ENCODE measurements at regions not wholly inside any gene's neighbourhood (a gene's known extent, or its start where the extent isn't known, plus 50 kb on each side); places are given as distances from the start of the nearest gene placed in this dataset.

GRCh38 chr12:131527736-131528135, 183.2 kb upstream of the SFSWAP start:
- TF ChIP-seq CTCF (IDR thresholded peaks at IDR 0.05; ENCODE audit: low read depth, low read length): no peak
- no peak for DNase-seq (ENCODE audit: low read depth in 1 of 2, low spot score in 1 of 2)

GRCh38 chr12:131528144-131528543, 182.7 kb upstream of the SFSWAP start:
- Histone ChIP-seq H3K36me3 (no peaks in the 10 kb centered on the region), H3K27ac (no peak overlapping the region), H3K9me3 (ENCODE audit: low read depth) (no peaks in the 10 kb centered on the region), H3K4me1 (ENCODE audit: low read depth) (no peaks in the 10 kb centered on the region), H3K27me3 (no peaks in the 10 kb centered on the region), H3K4me3 (no peak overlapping the region)
- DNase-seq (ENCODE audit: low read depth in 1 of 2, low spot score in 1 of 2): no peak
- TF ChIP-seq CTCF (IDR thresholded peaks at IDR 0.05; ENCODE audit: low read depth, low read length): no peak

More at GRCh38 chr12:131527736-131528135, 183.2 kb upstream of the SFSWAP start:
- Histone ChIP-seq H3K4me3 (no peak overlapping the region), H3K9me3 (ENCODE audit: low read depth) (no peaks in the 10 kb centered on the region), H3K27me3 (no peaks in the 10 kb centered on the region), H3K27ac (no peak overlapping the region), H3K36me3 (no peaks in the 10 kb centered on the region), H3K4me1 (ENCODE audit: low read depth) (no peaks in the 10 kb centered on the region)

GRCh38 chr12:131528667-131529066, 182.2 kb upstream of the SFSWAP start:
- TF ChIP-seq CTCF (IDR thresholded peaks at IDR 0.05; ENCODE audit: low read depth, low read length): no peak
- DNase-seq (ENCODE audit: low read depth in 1 of 2, low spot score in 1 of 2): no peak
- Histone ChIP-seq H3K27ac (no peak overlapping the region), H3K4me3 (no peak overlapping the region), H3K27me3 (no peaks in the 10 kb centered on the region), H3K4me1 (ENCODE audit: low read depth) (no peaks in the 10 kb centered on the region), H3K36me3 (no peaks in the 10 kb centered on the region), H3K9me3 (ENCODE audit: low read depth) (no peaks in the 10 kb centered on the region)

GRCh38 chr12:131529196-131530040, 181.5 kb upstream of the SFSWAP start:
- H3K4me1 ChIP-seq (ENCODE audit: low read depth): no peaks in the 10 kb centered on the region
- no peak for TF ChIP-seq CTCF (IDR thresholded peaks at IDR 0.05; ENCODE audit: low read depth, low read length)
- no peaks in the 10 kb centered on the region for H3K9me3 ChIP-seq (ENCODE audit: low read depth)
- H3K27ac ChIP-seq: no peak overlapping the region
- no peaks in the 10 kb centered on the region for H3K36me3 ChIP-seq
- no peaks in the 10 kb centered on the region for H3K27me3 ChIP-seq
- H3K4me3 ChIP-seq: no peak overlapping the region
- DNase-seq (ENCODE audit: low read depth in 1 of 2, low spot score in 1 of 2): no peak

GRCh38 chr12:131530041-131530332, 180.9 kb upstream of the SFSWAP start:
- Histone ChIP-seq H3K9me3 (ENCODE audit: low read depth) (no peaks in the 10 kb centered on the region), H3K4me1 (ENCODE audit: low read depth) (no peaks in the 10 kb centered on the region), H3K4me3 (no peak overlapping the region), H3K36me3 (no peaks in the 10 kb centered on the region), H3K27me3 (no peaks in the 10 kb centered on the region), H3K27ac (no peak overlapping the region)
- no peak for DNase-seq (ENCODE audit: low read depth in 1 of 2, low spot score in 1 of 2)
- TF ChIP-seq CTCF (IDR thresholded peaks at IDR 0.05; ENCODE audit: low read depth, low read length): no peak
